K562 (cell line): ENCODE measurements at regions not wholly inside any gene's neighbourhood (a gene's known extent, or its start where the extent isn't known, plus 50 kb on each side); places are given as distances from the start of the nearest gene placed in this dataset.

Experiments used
- ATAC-seq: fragments of 200-7000 bp; cut with Tn5 transposase; 3 replicates; pipeline ENCODE4 v1.9.1; 2020; ENCODE audit warnings: moderate library complexity
- BruUV-seq: library from RNA; stranded (reverse); fragments of 400-500 nt; replicated peaks from 2 replicates; lab custom pipeline; 2021; lab: Mats Ljungman, UMichigan
- CTCF ChIA-PET: fragments of 300-600 bp; formaldehyde crosslinking; extraction: SDS; loops from one replicate; lab custom pipeline; 2021; ENCODE audit warnings: low intra/inter-chr PET ratio; lab: Yijun Ruan, JAX
- POLR2A ChIA-PET: fragments of 300-600, 350-650 bp; sonication (Branson Sonifier 250); formaldehyde crosslinking; extraction: SDS; loops from one replicate; lab custom pipeline; 2021; ENCODE audit warnings: antibody characterized with exemption, inconsistent platforms; lab: Yijun Ruan, JAX
- DNase-seq, 4 experiments: peaks; one replicate each; pipeline versions ENCODE4 v3.0.0 to v3.0.0-alpha.2; 2011 to 2018; ENCODE audit warnings: low spot score in 3 of 4, mixed read lengths in 3 of 4; ENCODE audit errors: extremely low read depth in 1 of 4
- FAIRE-seq: peaks from 2 replicates; lab custom pipeline; 2011; peaks lifted over from hg19 to GRCh38; lab: Jason Lieb, UNC
- H2AFZ ChIP-seq: 2 replicates; pipeline ENCODE4 v1.6.0; 2011; ENCODE audit warnings: low read depth, low read length, control low read depth, inconsistent platforms
- H3K27ac ChIP-seq: fragments of 200-600 bp; 3 replicates; pipeline ENCODE4 v1.8.0; 2011; ENCODE audit warnings: low read depth, mild to moderate bottlenecking, control low read depth, inconsistent platforms, low read length, moderate library complexity, mixed read lengths; ENCODE audit errors: extremely low read depth
- H3K27me3 ChIP-seq, 2 experiments: fragments of 300-600 bp in 1 of 2; 2 replicates in 1 of 2; 3 replicates in 1 of 2; pipeline versions ENCODE4 v1.6.0 to v1.8.0; 2011; ENCODE audit warnings: inconsistent platforms in 2 of 2, low read length in 2 of 2, mild to moderate bottlenecking in 1 of 2, mixed read lengths in 1 of 2, moderate library complexity in 1 of 2; ENCODE audit not compliant: control insufficient read depth in 2 of 2, insufficient read depth in 2 of 2
- H3K36me3 ChIP-seq: fragments of 300-600 bp; 3 replicates; pipeline ENCODE4 v1.8.0; 2011; ENCODE audit warnings: mild to moderate bottlenecking, low read length, inconsistent platforms; ENCODE audit not compliant: control insufficient read depth, insufficient read depth
- H3K4me1 ChIP-seq, 2 experiments: fragments of 200-600 bp in 1 of 2; replicated peaks in 1 of 2; 2 replicates in 1 of 2; 3 replicates in 1 of 2; pipeline versions ENCODE4 v1.5.1 to v1.8.0; 2011; ENCODE audit warnings: inconsistent platforms in 2 of 2, low read length in 2 of 2, mild to moderate bottlenecking in 1 of 2, mixed read lengths in 1 of 2, moderate library complexity in 1 of 2; ENCODE audit not compliant: control insufficient read depth in 2 of 2, insufficient read depth in 2 of 2
- H3K4me2 ChIP-seq: 2 replicates; pipeline ENCODE4 v1.6.1; 2011; ENCODE audit warnings: low read length, control low read depth, inconsistent platforms, mixed read lengths; ENCODE audit not compliant: insufficient read depth
- H3K4me3 ChIP-seq: fragments of 200-600 bp; sonication (generic), shearing (Covaris generic); 2 replicates; pipeline ENCODE4 v1.5.1; 2016; ENCODE audit warnings: control low read depth, inconsistent platforms
- H3K79me2 ChIP-seq: fragments of 200-600 bp; 3 replicates; pipeline ENCODE4 v1.8.0; 2011; ENCODE audit warnings: low read length, inconsistent platforms; ENCODE audit not compliant: control insufficient read depth, insufficient read depth
- H3K9ac ChIP-seq, 2 experiments: 2 replicates each; pipeline versions ENCODE4 v1.6.0 to v1.6.1; 2011; ENCODE audit warnings: low read depth in 2 of 2, low read length in 2 of 2, control low read depth in 1 of 2, inconsistent platforms in 1 of 2, mild to moderate bottlenecking in 1 of 2, mixed read lengths in 1 of 2; ENCODE audit not compliant: insufficient read depth in 1 of 2
- H3K9me1 ChIP-seq: one replicate; pipeline ENCODE4 v1.6.0; 2011; ENCODE audit warnings: inconsistent platforms, mild to moderate bottlenecking, low read length, moderate library complexity; ENCODE audit not compliant: control insufficient read depth, insufficient read depth
- H3K9me3 ChIP-seq: replicated peaks from 2 replicates; pipeline ENCODE4 v1.5.1; 2011; ENCODE audit warnings: low read depth, low read length, inconsistent platforms; ENCODE audit not compliant: control insufficient read depth, insufficient read depth
- H4K20me1 ChIP-seq: replicated peaks from 2 replicates; pipeline ENCODE4 v1.6.1; 2011; ENCODE audit warnings: low read length, inconsistent platforms, mixed read lengths; ENCODE audit not compliant: control insufficient read depth, insufficient read depth
- CBX3 ChIP-seq, 2 experiments: IDR thresholded peaks; 1 replicate in 1 of 2; 2 replicates in 1 of 2; pipeline ENCODE4 v1.6.1; 2012; ENCODE audit warnings: inconsistent platforms in 2 of 2, low read length in 2 of 2, borderline replicate concordance in 1 of 2, control low read depth in 1 of 2
- DNMT1 ChIP-seq: fragments of 450-650 bp; IDR thresholded peaks from 2 replicates; pipeline ENCODE4 v1.6.1; 2016; ENCODE audit warnings: antibody characterized with exemption, mild to moderate bottlenecking
- GABPB1 ChIP-seq: sonication (generic); formaldehyde crosslinking; IDR thresholded peaks from 2 replicates; pipeline ENCODE4 v1.8.0; 2022; ENCODE audit warnings: mild to moderate bottlenecking, missing genetic modification reagents
- KAT7 ChIP-seq: sonication (generic); formaldehyde crosslinking; IDR thresholded peaks from 2 replicates; pipeline ENCODE4 v1.8.0; 2022; ENCODE audit warnings: missing genetic modification reagents, mild to moderate bottlenecking, borderline replicate concordance
- MTA3 ChIP-seq: fragments of 450-650 bp; formaldehyde crosslinking; IDR thresholded peaks from 2 replicates; pipeline ENCODE4 v1.6.1; 2017; ENCODE audit warnings: mild to moderate bottlenecking, borderline replicate concordance
- NELFE ChIP-seq: IDR thresholded peaks from 2 replicates; pipeline ENCODE4 v1.6.1; 2011; ENCODE audit warnings: mild to moderate bottlenecking; ENCODE audit not compliant: insufficient read depth, insufficient read length
- PBX2 ChIP-seq, 2 experiments: IDR thresholded peaks in 1 of 2; conservative IDR thresholded peaks in 1 of 2; 2 replicates each; pipeline ENCODE4 v1.6.1; 2016; ENCODE audit warnings: low read depth in 2 of 2, mild to moderate bottlenecking in 1 of 2, missing compliant biosample characterization in 1 of 2, missing genetic modification characterization in 1 of 2, moderate library complexity in 1 of 2
- TAF1 ChIP-seq: IDR thresholded peaks from 2 replicates; pipeline ENCODE4 v1.6.1; 2011; ENCODE audit warnings: mild to moderate bottlenecking, low read length, moderate library complexity; ENCODE audit not compliant: insufficient read depth, control insufficient read depth, severe bottlenecking; ENCODE audit errors: extremely low read depth
- TSC22D4 ChIP-seq: fragments of 450-650 bp; IDR thresholded peaks from 2 replicates; pipeline ENCODE4 v1.6.1; 2016; ENCODE audit warnings: missing genetic modification characterization, missing biosample characterization, control low read depth
- ZFPM2 ChIP-seq: fragments of 250-450 bp; sonication (Bioruptor Pico); IDR thresholded peaks from 2 replicates; pipeline ENCODE4 v1.5.1; 2022; ENCODE audit warnings: mild to moderate bottlenecking
- ZNF444 ChIP-seq: fragments of 250-450 bp; sonication (Bioruptor Pico); IDR thresholded peaks from 2 replicates; pipeline ENCODE4 v1.4.0; 2020; ENCODE audit warnings: mild to moderate bottlenecking, moderate library complexity
- ZNF644 ChIP-seq: fragments of 200-800 bp; sonication (Bioruptor generic); IDR thresholded peaks from 2 replicates; pipeline ENCODE4 v1.6.1; 2016; ENCODE audit warnings: low read depth, missing genetic modification characterization, missing compliant biosample characterization
- WGBS: fragments of 100-300 bp; shearing (Covaris generic); methylation state at CpG from one replicate; pipeline ENCODE4 v1.1.6; 2016; ENCODE audit warnings: low coverage, mixed read lengths; ENCODE audit not compliant: insufficient coverage; ENCODE audit errors: missing lambda C conversion rate; 5-methylcytosine and 5-hydroxymethylcytosine counted together
- in situ Hi-C: fragments of 300-500 bp; cut with MboI; formaldehyde crosslinking; loops from 4 replicates; pipeline ENCODE4 v1.15.0; 2018; ENCODE audit warnings: inconsistent platforms, mixed read lengths
- intact Hi-C: fragments of 100-400 bp; cut with micrococcal nuclease; formaldehyde crosslinking; loops from 2 replicates; pipeline ENCODE4 v1.14.2; 2022

- CTCF ChIA-PET: no interaction called here
- 15% methylated on average over 2 of the region's 2 CpGs for WGBS
- BruUV-seq: no TSS peak
- H2AFZ ChIP-seq: no peak overlapping the region
- H3K9ac ChIP-seq: no peak overlapping the region
- H3K79me2 ChIP-seq: no peaks in the 10 kb centered on the region
- H3K36me3 ChIP-seq: no peaks in the 10 kb centered on the region
- DNase-seq: no peak
- intact Hi-C loops: no loop called here
- H3K9me1 ChIP-seq: no peaks in the 10 kb centered on the region
- H4K20me1 ChIP-seq: no peaks in the 10 kb centered on the region
- no peak for TF ChIP-seq TAF1
- no peak for TF ChIP-seq NELFE
- no peak for TF ChIP-seq CBX3 (IDR thresholded peaks at IDR 0.05; ENCODE audit: borderline replicate concordance in 1 of 2, low read length in 2 of 2)
- TF ChIP-seq ZNF644 (tag): no peak
- TF ChIP-seq KAT7 (CRISPR knock-in tag): no peak
- no peak for TF ChIP-seq DNMT1
- no peak for TF ChIP-seq MTA3
- TF ChIP-seq ZFPM2 (CRISPR knock-in tag): no peak
- no peak for TF ChIP-seq ZNF444 (CRISPR knock-in tag)
- TF ChIP-seq TSC22D4 (tag): no peak
- TF ChIP-seq PBX2 (CRISPR knock-in tag; IDR thresholded peaks at IDR 0.05; ENCODE audit: low read depth): no peak
- TF ChIP-seq PBX2 (tag; conservative IDR thresholded peaks at IDR 0.05; ENCODE audit: low read depth): no peak
- no peak for TF ChIP-seq GABPB1 (CRISPR knock-in tag)
- TF ChIP-seq, all 486 proteins: peak for 0
- no peak for ATAC-seq
- POLR2A ChIA-PET: no interaction called here
- Histone ChIP-seq H3K4me3 (no peak overlapping the region), H3K27ac (no peak overlapping the region), H3K4me1 (no peaks in the 10 kb centered on the region), H3K9me3 (no peaks in the 10 kb centered on the region), H3K4me2 (no peak overlapping the region), H3K27me3 (no peaks in the 10 kb centered on the region)
- no peak for FAIRE-seq
- in situ Hi-C loops: no loop called here
These were observed 76.3 kb upstream of the CCDC39 start for GRCh38 chr3:180755556-180755955.
